HG03571 (cell line): ENCODE measurements at regions not wholly inside any gene's neighbourhood (a gene's known extent, or its start where the extent isn't known, plus 50 kb on each side); places are given as distances from the start of the nearest gene placed in this dataset.

ENCODE experiments used
- ATAC-seq: cut with Tn5 transposase; IDR thresholded peaks from one replicate; pipeline ENCODE4 v1.9.1; 2021; ENCODE audit not compliant: unreplicated experiment

DNA sequence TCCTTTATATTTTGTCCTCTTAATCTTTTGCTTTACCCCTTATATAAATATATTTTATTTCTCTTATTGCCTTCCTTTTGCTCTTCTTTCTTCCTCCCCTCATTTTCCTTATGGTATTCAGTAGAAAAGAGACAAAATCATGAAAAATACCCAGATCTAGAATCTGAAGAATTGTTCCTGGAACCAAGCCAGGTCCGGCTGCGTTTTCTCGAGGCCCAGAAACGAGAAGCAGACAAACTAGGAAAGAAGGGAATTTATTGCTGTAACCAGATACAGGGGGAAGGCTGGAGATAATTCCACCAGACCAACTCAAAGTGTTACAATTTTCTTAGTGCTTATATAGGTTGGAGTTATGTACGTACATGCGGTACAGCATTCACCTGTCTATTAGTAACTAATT is 328.7 kb downstream of the GABRG1 start:
- no peak for ATAC-seq

DNA sequence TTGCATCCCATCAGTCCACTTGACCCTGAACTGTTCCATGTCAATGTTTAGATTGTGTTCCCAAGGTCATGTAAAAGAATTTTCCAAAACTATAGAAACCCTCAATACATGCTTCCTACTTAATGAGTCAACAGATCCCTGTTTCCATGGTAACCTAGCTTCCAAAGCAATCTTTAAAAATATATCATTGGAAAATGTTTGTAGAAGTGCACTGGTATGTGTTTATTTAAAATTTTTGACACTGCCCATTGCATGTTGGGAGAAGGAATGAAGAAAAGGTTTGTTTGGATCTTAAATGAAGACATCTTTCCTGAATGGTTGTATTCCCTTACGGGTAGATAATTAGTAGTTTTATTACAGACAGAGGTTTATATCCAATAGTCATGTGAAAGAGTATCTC is 345.3 kb downstream of the GABRG1 start:
- ATAC-seq, result no peak

DNA sequence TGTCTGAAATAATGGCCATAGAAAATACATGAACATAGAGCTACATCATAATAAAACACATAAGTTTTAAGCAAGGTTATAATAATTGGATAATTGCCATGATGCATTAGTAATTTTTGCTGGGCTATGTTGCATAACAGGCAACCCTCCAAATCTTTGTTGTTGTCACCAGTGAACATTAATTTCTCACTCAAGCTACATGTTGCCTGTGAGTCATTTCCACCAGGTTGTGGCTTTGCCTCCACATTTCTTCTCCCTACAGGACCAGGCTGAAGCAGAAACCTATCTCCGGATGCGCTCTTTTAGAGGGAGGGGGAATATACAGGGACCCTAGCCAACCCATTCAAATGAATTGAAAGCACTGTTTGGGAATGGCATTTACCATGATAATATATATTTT is 347.7 kb downstream of the GABRG1 start:
- no peak for ATAC-seq

DNA sequence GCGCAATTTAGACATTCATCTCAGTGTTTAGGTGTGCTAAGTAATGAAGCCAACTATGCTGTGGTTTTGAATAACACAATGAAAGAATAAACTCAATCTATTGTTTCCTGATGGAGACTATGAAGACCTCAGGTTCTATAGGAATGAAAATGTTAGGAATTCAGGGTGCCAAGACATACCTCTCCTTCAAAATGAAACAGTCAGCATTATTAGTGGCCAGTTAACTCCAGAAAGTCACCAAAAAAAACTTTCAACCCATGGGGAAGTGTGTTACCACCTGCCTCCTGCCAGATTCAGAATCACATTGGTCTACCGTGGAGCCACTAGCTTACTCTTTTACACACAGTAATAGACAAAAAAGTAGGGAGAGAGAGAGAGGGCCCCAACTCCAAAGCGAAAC is 352.9 kb downstream of the GABRG1 start:
- ATAC-seq, result no peak

DNA sequence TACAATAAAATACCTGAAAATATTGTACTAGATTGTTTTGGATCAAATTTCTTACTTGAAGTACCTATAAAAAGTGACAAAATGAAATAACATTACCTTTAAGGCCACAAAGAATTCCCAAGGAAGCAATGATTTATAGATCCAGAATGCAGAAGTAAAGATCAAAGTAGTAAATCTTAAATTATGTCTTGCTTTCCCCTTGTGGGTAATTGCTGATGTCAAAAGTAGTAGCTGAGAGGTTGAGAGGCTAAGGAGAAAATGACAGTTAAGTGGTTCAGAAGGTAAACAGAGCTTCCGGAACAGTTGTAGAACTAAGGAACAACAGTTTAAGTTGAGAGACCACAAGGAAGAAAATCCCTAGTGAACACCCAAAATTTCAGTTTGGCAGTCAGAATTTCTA is 358.3 kb downstream of the GABRG1 start:
- ATAC-seq, result no peak

DNA sequence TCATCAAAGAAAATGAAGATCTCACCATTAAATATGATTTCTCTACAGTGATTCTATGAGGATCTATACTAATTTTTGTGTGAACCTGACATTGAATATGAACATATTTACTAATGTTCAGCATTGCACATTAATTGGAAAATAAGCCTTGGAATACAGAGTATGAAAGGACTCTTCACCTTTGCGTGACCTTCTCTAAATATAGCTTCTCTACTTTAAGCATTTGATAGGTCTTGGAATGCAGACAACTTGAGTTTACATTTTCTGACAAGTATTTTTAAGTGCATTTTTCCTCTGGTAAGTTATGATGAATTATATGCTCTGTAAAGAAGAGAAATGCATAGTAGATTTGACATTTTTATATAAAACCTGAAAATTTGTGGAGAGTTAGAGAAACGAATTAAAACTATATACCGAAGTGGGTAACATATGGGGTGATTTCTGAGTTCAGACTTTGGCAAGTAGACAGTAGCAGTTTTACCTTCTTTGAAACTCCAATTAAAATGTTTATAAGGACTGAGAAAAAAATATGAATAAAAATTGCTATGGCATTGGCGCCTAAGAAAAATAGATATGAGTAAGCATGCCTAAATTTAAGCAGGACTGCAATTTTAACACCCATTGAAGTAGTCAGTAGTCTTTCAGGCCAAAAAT is 371.9 kb downstream of the GABRG1 start:
- ATAC-seq, result no peak

DNA sequence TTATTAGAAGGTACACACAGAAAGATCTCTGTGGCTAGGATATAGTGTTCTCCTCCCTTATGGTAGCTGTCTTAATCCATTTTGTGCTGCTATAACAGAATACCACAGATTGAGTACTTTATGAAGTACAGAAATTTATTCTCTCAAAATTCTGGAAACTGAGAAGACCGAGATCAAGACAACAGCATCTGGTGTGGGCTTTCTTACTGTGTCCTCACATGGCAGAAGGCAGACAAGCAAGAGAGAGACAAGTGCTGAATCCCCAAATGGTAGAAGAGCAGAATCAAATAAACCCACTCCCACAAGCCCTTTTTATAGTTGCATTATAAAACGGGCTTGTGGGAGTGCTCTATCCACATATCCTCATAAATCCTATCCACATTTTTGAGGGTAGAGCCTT is 373.1 kb downstream of the GABRG1 start:
- no peak for ATAC-seq

DNA sequence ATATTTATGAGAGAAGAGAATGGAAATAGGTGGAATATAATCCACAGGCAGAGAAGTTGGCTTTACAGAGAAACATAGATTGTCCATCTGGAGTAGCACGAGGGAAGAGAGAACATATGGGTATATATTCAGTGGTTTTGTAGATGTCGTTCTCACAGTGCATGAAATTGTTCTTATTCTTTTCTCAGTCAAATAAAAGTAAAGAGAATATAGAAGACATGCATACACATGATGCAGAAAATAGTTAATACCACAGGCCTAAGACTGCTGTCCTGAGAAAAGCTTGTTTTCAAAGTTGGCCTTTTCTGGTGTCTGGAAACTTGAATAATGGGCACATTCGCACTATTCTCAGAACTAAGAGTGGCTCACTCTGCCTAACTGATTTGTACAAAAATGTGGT is 378.1 kb downstream of the GABRG1 start:
- ATAC-seq, result no peak

DNA sequence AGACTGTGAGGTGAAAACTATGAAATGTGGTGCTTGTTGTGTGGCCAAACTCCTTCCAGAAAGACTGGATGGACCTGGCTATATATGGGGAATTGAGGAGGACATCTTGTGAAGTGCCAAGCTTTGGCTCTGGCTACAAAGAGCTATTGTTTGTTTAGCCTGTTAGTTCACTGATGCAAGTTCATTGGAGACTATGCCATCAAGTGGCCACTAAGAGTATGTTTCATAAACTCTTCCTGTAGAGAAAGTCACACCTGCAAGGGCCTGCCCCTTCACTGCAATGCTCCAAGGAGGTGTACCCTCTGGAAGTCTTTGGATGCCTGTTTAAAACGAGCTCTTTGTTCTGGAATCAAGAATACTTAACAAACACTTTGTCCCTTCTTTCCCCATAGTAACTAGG is 382.0 kb downstream of the GABRG1 start:
- ATAC-seq, result no peak

DNA sequence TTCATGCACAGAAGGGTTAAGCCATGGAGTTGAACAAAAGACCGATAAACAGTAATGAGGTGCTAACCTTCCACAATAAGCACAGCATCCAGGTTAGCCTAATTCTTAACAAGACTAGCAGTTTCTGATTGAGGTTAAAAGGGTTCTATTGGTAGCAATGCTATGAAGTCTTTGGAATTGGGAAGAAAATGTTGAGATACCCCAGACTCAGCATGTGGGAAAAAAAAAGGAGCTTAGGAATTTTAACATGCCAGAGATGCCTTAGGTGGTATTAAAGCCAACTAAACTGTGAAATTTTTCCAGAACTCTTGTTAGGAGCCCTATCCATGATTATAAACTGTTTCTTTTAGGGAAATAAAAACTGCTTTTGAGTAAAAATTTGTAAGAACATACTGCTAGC is 391.7 kb downstream of the GABRG1 start:
- no peak for ATAC-seq

DNA sequence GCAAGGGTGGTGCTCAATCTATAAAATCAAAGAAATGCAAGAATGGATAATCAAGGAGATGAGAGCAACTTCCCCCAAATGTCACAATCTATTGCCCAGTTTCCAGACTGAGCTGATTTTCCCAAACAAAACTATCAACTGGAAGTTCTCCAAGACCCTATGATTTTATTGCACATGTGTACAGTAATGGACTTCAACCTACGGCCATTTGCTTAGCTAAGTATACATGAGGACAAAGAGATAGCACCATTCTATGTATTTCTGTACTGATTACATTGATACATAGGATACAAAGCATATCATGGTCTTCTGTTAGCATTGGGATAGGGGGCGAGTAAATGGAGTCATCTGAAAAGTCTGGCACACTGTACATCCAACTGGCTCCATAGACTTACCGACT is 407.8 kb downstream of the GABRG1 start:
- ATAC-seq, result no peak

DNA sequence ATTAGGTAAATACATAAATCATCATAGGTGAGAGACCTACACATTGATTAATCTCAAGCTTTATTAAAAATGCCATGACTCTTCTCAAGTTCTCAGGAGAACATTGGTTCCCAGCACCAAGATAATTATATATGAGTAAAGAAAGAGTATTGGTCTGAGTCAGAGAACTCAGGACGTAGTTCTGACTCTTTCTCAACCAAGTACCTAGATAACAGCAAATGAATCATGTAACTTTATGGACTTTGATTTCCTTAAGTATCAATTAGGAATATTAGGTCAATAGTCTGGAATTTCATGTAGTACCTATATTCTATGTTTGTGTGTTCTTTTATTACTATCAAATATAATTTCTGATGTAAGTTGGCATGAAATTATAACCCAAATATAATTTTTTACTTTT is 409.9 kb downstream of the GABRG1 start:
- ATAC-seq, result no peak

DNA sequence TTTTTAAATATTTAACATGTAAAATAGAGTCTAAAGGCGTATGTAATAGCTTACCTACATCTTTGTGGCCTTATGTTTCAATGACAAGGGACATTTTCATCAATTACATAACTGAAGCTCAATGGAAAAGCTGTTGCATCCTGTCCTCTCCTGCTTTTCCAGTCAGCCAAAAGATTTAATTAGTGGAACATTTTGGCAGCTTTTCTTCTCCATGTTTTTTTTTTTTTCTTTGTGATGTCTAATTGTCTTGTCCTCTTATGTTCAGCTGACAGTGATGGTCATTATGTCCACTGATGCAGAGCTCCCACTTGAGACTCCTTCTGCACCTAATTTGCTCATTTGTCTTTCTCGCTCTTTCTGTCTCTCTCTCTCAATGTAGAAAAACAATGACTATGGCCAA is 422.2 kb downstream of the GABRG1 start:
- no peak for ATAC-seq

DNA sequence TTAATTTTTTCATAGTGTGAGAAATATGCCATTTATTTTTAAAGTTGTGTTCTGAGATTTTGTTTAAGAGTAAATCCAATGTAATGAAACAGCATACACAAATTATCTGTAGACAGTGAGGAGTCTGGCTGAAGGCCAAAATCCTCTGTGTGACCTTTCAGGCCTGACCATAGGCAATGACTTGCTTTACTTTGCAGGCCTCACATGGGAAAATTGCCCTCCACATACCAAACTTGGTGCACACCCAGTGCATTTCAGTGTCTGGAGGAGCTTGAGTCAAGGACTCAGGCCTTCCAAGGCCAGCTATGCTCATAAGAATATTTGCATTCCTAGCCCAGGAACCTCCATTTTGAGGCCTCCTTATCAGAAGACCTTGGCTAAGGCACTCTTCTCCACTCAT is 430.1 kb downstream of the GABRG1 start:
- no peak for ATAC-seq

DNA sequence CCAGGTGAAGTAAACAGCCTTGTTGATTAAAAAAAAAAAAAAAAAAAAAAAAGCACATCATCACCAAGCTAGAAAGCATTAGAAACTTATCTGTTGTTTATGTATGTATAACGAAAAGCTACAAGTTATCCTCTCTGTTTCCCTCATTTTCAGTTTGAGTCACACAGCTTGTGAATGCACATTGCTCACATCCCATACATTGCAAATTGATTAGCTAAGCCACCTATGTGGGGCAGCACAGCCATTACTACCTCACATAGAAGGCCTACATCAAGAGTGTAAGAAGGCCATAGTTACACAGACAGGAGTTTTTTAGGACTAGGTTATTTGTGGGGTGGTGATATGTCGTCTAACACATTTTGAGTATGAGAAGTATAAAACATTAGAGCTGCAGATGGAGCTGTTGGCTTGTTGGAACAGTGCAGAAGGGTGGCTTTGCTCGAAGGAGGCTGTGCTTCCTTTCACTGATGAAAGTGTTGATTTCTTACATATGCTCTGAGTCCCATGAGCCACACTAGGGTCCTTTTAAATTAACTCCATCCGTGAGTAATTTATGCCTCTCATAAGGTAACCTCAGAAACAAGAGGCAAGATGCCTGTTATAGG is 431.6 kb downstream of the GABRG1 start:
- no peak for ATAC-seq

DNA sequence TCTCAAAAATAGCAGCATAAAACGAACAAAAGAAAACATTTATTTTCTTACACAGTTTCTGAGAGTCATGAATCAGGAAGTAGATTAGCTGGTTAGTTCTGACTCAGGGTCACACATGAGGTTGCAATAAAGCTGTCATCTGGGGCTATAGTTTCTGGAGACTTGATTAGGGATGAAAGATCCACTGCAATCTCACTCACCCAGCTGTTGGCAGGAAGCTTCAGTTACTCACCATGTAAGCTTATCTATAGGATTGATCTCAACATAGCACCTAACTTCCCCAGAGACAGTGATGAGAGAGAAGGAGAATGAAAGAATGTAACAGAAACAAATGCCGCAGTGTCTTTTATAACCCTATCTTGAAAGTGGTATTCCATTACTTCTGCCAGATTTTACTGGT is 435.5 kb downstream of the GABRG1 start:
- ATAC-seq, result no peak

DNA sequence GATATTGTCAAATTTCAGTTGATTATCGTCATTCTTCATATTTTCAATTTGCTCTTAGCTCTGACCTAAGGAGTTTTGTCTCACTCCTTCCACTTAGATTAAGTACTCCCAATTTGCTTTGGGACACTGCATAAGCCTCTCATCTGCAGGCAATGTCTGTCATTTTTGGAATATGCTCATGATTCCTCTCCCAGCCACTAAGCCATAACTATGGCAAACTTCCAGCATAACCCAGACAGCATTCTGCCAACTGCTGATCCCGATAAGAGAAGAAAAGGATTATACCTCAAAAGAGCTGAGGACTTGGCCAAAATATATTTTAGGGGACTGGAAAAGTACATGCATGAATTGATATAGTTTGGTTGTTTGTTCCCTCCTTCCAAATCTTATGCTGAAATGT is 444.4 kb downstream of the GABRG1 start:
- no peak for ATAC-seq

DNA sequence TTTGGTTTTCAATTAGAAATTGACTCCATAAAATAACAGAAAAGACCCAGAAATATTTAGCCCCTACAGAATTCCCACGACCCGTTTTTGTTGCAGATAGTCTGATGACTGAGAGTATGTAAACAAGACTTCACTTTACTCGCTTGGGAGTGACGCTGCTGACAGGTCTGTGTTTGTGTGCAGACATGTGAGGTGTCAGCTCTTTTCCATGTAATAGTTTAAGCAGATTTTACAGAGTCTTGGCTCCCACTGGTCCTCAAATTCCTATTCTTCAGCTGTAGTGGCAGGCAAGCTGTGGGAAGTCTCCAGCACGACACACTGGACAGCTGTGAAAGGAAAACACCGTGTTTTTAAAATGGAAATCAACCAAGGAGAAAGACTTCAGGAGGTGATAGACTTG is 455.7 kb downstream of the GABRG1 start:
- no peak for ATAC-seq

DNA sequence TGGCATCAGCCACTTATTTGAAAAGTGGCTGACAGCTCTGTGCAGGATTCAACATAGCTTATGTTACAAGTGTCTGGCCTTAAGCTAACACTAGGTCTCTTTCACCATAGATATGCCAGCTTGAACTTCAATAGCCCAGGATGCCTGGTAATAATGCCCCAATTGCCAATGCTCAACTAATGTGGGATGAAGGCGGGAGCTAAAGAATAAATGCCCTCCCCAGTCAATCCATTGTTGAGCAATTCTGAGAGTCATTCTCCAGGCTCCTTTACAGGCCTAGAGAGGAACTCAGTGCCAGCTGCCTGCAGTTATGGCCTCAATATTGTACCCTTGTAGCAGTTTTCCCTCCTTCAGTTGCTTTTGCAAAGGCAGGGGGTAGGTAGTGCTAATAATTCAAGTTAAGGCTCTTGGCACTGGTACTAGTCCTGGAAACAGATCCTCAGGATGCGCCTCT is 460.2 kb downstream of the GABRG1 start:
- ATAC-seq, result no peak

DNA sequence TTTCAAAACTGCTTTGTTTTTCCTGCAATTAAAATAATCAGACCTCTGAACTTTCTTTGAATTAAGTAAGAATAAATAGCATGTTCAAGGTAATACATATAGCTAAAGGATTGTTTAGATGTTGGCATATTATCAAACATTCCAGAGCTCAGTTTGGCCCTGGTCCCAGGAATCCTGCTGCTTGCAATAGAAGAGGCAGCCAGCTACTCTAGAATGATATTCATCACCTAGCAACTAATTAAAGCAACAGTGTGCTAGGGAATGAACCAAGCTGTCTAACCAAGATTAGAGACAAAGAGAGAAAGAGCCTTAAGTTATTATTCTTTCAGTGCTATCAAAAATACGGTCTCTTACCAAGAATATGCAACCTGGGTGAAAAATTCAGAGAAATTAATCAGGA is 460.9 kb downstream of the GABRG1 start:
- no peak for ATAC-seq

DNA sequence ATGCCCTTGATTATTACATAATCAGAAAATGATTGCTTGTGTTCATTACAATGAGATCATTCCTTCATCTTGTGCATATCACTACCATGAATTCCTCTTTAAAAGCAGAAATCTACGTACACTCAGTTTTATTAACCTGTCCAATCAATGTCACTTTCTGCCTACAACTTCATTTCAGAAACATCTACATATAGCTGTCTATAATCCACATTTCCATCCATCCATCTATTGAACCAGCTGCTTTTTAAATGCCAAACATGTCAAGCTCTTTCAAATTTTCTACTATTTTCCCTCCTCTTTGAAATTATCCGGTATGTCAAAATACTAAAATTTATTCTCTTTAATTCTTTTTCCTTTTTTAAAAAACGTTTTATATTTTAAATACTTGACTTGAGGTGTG is 462.0 kb downstream of the GABRG1 start:
- ATAC-seq, result no peak

DNA sequence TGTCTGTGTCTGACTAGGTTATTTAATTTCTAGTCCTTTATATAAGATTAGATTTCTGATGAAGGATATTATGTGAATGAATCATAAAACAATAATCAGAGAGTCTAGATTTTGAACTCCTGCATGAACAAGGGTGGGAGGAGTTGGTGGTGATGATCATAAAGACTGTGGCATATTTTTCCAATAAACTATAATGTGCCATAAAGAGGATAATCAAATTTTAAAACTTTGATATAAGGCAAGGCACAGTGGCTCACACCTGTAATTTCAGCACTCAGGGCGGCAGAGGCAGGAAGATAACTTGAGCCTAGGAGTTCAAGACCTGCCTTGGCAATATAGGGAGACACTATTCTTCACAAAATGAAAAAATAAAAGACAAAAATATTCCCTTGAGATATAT is 473.3 kb downstream of the GABRG1 start:
- ATAC-seq, result no peak

DNA sequence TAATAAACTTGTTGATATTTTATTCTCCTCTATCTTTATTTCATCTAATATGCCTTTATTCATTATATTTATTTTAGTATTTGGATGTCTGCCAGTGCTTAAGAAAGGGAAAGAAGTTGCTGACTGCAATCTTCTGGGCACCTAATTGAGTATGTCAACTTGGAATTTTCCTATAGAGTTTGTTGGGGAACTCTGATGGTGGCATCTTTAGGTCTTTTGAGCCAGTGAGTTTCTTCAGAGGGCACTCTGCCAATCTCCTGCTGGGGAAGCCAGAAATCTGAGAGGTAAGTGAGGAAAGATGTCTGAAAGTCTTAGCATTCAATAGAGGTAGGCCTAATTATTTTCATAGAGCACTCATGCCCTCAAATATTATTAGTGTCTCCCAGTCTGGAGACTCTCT is 475.0 kb downstream of the GABRG1 start:
- no peak for ATAC-seq
